ENCODE measurements at regions not wholly inside any gene's neighbourhood (a gene's known extent, or its start where the extent isn't known, plus 50 kb on each side); places are given as distances from the start of the nearest gene placed in this dataset.

GRCh38 chr12:124699909-124700308 lies 132.5 kb upstream of the NCOR2 start:
- TF ChIP-seq, protein P1, sequence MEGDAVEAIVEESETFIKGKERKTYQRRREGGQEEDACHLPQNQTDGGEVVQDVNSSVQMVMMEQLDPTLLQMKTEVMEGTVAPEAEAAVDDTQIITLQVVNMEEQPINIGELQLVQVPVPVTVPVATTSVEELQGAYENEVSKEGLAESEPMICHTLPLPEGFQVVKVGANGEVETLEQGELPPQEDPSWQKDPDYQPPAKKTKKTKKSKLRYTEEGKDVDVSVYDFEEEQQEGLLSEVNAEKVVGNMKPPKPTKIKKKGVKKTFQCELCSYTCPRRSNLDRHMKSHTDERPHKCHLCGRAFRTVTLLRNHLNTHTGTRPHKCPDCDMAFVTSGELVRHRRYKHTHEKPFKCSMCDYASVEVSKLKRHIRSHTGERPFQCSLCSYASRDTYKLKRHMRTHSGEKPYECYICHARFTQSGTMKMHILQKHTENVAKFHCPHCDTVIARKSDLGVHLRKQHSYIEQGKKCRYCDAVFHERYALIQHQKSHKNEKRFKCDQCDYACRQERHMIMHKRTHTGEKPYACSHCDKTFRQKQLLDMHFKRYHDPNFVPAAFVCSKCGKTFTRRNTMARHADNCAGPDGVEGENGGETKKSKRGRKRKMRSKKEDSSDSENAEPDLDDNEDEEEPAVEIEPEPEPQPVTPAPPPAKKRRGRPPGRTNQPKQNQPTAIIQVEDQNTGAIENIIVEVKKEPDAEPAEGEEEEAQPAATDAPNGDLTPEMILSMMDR (IDR thresholded peaks at IDR 0.05; ENCODE audit: borderline replicate concordance, extremely low read depth, low read length, poor library complexity, severe bottlenecking): no peak
- no peak for TF ChIP-seq EZH2 (IDR thresholded peaks at IDR 0.05; ENCODE audit: borderline replicate concordance, low read depth, low read length, severe bottlenecking)
